Small intestine (tissue), 7 donors: ENCODE measurements at regions not wholly inside any gene's neighbourhood (a gene's known extent, or its start where the extent isn't known, plus 50 kb on each side); places are given as distances from the start of the nearest gene placed in this dataset.

Experiments used
- DNase-seq, 2 donors: peaks; one replicate each; pipeline versions ENCODE4 v3.0.0 to v3.0.0-alpha.2; 2013
- FAIRE-seq: peaks from 2 replicates; lab custom pipeline; 2012; peaks lifted over from hg19 to GRCh38; lab: Jason Lieb, UNC
- H3K27ac ChIP-seq, 3 donors: one replicate each; pipeline ENCODE4 v1.5.1; 2013; ENCODE audit warnings: low read length in 2 of 3, mild to moderate bottlenecking in 2 of 3, control low read depth in 1 of 3, inconsistent platforms in 1 of 3, low read depth in 1 of 3, moderate library complexity in 1 of 3
- H3K27me3 ChIP-seq, 3 donors: one replicate each; pipeline ENCODE4 v1.6.1; 2013; ENCODE audit warnings: low read length in 3 of 3, inconsistent platforms in 1 of 3; ENCODE audit not compliant: control insufficient read depth in 3 of 3, insufficient read depth in 3 of 3
- H3K36me3 ChIP-seq, 3 donors: one replicate each; pipeline ENCODE4 v1.6.1; 2013; ENCODE audit warnings: low read length in 3 of 3, inconsistent platforms in 1 of 3, low read depth in 1 of 3, mild to moderate bottlenecking in 1 of 3, moderate library complexity in 1 of 3; ENCODE audit not compliant: control insufficient read depth in 3 of 3, insufficient read depth in 2 of 3
- H3K4me1 ChIP-seq, 3 donors: one replicate each; pipeline ENCODE4 v1.6.1; 2013; ENCODE audit warnings: low read length in 2 of 3, inconsistent platforms in 1 of 3, low read depth in 1 of 3, mild to moderate bottlenecking in 1 of 3, moderate library complexity in 1 of 3; ENCODE audit not compliant: control insufficient read depth in 3 of 3, insufficient read depth in 2 of 3
- H3K4me3 ChIP-seq, 3 donors: one replicate each; pipeline ENCODE4 v1.5.1; 2013; ENCODE audit warnings: low read length in 3 of 3, control low read depth in 1 of 3, inconsistent platforms in 1 of 3, low read depth in 1 of 3, mild to moderate bottlenecking in 1 of 3, moderate library complexity in 1 of 3
- H3K9me3 ChIP-seq, 2 donors: one replicate each; pipeline ENCODE4 v1.6.1; 2013; ENCODE audit warnings: low read depth in 1 of 2, low read length in 1 of 2; ENCODE audit not compliant: control insufficient read depth in 2 of 2, insufficient read depth in 1 of 2
- WGBS, 3 donors: extraction: QIAGEN DNeasy Blood & Tissue Kit; methylation state at CpG; one replicate each; pipeline ENCODE4 v1.1.7; 2013; 5-methylcytosine and 5-hydroxymethylcytosine counted together
- donor health status: healthy with polysubstance abuse.
- donor health status: control.
- donor health status: control.
- donor health status: Bipolar disorder and iron deficiency.
- donor health status: healthy.

- no peak for DNase-seq
- H3K27me3 ChIP-seq, result no peaks in the 10 kb centered on the region
- no peak overlapping the region for H3K27ac ChIP-seq
- WGBS, 3 donors, result 65 to 72% (median 68%) methylated on average over 2 of the region's 2 CpGs
- FAIRE-seq, result no peak
- H3K4me3 ChIP-seq, result no peak overlapping the region
- H3K4me1 ChIP-seq, result no peaks in the 10 kb centered on the region
- no peaks in the 10 kb centered on the region for H3K36me3 ChIP-seq
- peaks cover 0 to 2% of the 10 kb centered on the region in 2 donors for H3K9me3 ChIP-seq
These were observed 235.7 kb upstream of the TMEM72 start for GRCh38 chr10:44675387-44675874.

DNA sequence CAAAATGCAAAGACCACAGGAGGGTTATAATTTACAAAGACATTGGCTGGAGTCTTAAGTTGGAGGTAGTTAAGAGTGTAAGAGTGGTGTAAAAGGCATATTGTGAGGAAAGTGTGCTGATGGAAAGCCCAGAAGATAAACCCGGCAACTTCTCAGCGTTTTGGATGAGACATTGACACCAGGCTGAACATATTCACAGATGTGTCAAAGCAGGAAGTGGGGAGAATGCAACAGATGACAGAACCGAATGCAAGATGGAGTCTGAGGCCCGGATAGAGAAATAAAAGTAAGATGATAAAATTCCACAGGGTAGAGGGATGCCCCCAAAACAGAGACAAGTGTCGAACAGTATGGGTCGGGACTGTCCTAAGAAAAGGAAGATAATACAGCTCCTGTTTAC is 230.4 kb upstream of the TMEM72 start:
- DNase-seq (no peak), FAIRE-seq (no peak)
- WGBS, 3 donors, result 88 to 92% (median 89%) methylated on average over 6 of the region's 6 CpGs
- no peaks in the 10 kb centered on the region for H3K9me3 ChIP-seq
- H3K4me3 ChIP-seq, result no peak overlapping the region
- no peaks in the 10 kb centered on the region for H3K36me3 ChIP-seq
- peaks cover 0 to 6% (median 0%) of the 10 kb centered on the region in 3 donors for H3K4me1 ChIP-seq
- H3K27me3 ChIP-seq, result no peaks in the 10 kb centered on the region
- no peak overlapping the region for H3K27ac ChIP-seq

DNA sequence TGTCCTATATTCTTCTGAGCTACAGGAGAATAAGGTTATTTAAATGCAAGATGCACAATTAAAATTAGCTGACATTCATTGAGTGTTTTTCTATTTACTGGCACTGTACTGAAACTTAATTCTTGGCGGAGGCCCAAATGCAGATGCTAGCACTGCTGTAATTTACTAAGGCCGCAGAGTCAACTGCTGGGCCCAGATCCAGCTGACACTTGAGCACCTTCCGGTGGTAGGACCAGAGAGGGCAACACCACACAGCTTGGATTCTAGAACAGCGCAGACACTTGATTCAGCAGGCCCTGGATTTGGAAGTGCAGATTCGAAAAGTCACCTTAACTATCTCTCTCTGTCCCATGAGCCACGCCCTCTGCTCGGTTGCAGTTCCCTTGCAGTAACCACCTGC is 228.6 kb upstream of the TMEM72 start:
- Histone ChIP-seq H3K36me3 (no peaks in the 10 kb centered on the region), H3K9me3 (no peaks in the 10 kb centered on the region), H3K4me3 (no peak overlapping the region), H3K27ac (no peak overlapping the region), H3K4me1 (peaks cover 0 to 6% (median 0%) of the 10 kb centered on the region in 3 donors), H3K27me3 (no peaks in the 10 kb centered on the region)
- DNase-seq, result no peak
- WGBS, 3 donors, result 69 to 78% (median 76%) methylated on average over 7 of the region's 7 CpGs
- no peak for FAIRE-seq

DNA sequence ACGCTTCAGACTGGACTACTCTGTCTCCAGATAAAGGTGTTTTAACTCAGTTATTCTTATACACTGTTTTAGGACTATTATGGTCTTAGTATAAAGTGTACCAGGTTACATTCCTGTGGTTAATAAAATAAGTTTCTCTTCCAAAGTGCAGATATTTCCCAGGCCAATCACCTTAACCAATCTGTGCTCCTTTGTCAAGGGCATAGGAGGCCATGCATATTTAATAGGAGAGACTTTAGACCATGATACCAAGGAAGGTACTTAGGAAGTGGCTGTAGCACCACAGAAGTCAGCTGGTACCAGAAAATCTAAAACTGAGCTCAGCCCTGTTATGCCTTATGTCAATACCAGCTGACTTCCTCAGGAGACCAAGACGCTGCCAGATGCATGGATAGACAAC is 226.5 kb upstream of the TMEM72 start:
- Histone ChIP-seq H3K27me3 (no peaks in the 10 kb centered on the region), H3K36me3 (no peaks in the 10 kb centered on the region), H3K27ac (no peak overlapping the region), H3K4me1 (peaks cover 0 to 6% (median 0%) of the 10 kb centered on the region in 3 donors), H3K9me3 (no peaks in the 10 kb centered on the region), H3K4me3 (no peak overlapping the region)
- FAIRE-seq (no peak), DNase-seq (peak; percentile 20 to 53)
- 73 to 88% (median 84%) methylated on average over 2 of the region's 2 CpGs for WGBS, 3 donors

- 83 to 94% (median 90%) methylated on average over 6 of the region's 6 CpGs for WGBS, 3 donors
- no peak for FAIRE-seq
- H3K36me3 ChIP-seq, result no peaks in the 10 kb centered on the region
- H3K4me1 ChIP-seq, result peaks cover 0 to 6% (median 0%) of the 10 kb centered on the region in 3 donors
- no peaks in the 10 kb centered on the region for H3K9me3 ChIP-seq
- no peak overlapping the region for H3K27ac ChIP-seq
- no peak overlapping the region for H3K4me3 ChIP-seq
- H3K27me3 ChIP-seq, result no peaks in the 10 kb centered on the region
- DNase-seq, result no peak
These were observed 225.9 kb upstream of the TMEM72 start for GRCh38 chr10:44685220-44685619.

DNA sequence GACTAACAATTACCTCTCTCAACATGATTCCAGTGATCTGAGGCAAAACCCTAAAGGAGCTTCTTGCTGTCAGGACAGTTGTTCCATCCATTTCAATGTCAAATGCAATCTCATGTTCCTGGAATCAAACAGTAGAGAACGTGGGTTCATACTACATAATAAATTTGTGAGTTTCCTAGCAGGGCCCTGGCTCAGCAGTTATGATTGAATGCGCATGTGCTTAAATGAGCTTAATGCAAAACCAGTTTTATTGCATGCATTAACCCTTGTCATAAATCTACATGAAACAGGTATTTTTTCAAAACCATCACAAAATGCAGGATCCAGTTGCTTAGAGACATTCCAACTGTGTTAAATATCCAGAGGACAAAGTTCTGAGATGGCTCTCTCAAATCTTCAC is 225.4 kb upstream of the TMEM72 start:
- H3K4me1 ChIP-seq, result peaks cover 0 to 6% (median 0%) of the 10 kb centered on the region in 3 donors
- DNase-seq, result no peak
- no peak overlapping the region for H3K4me3 ChIP-seq
- no peak for FAIRE-seq
- WGBS, 3 donors, result 70 to 81% (median 73%) methylated on average over 2 of the region's 2 CpGs
- no peaks in the 10 kb centered on the region for H3K9me3 ChIP-seq
- H3K27ac ChIP-seq, result no peak overlapping the region
- no peaks in the 10 kb centered on the region for H3K36me3 ChIP-seq
- H3K27me3 ChIP-seq, result no peaks in the 10 kb centered on the region

- WGBS, 3 donors, result 80 to 95% (median 86%) methylated on average over 2 of the region's 2 CpGs
These were observed 221.8 kb upstream of the TMEM72 start for GRCh38 chr10:44689368-44689767.

GRCh38 chr10:44696496-44696895 is 214.6 kb upstream of the TMEM72 start:
- Histone ChIP-seq H3K36me3 (no peaks in the 10 kb centered on the region), H3K27ac (peak overlapping the region in 1 of 3 donors; percentile 2), H3K4me3 (no peak overlapping the region), H3K27me3 (no peaks in the 10 kb centered on the region), H3K9me3 (no peaks in the 10 kb centered on the region), H3K4me1 (no peaks in the 10 kb centered on the region)
- no peak for DNase-seq
- 62 to 91% (median 83%) methylated on average over 6 of the region's 6 CpGs for WGBS, 3 donors
- no peak for FAIRE-seq

More at GRCh38 chr10:44689368-44689767, 221.8 kb upstream of the TMEM72 start:
- FAIRE-seq (no peak), DNase-seq (no peak)
- Histone ChIP-seq H3K36me3 (no peaks in the 10 kb centered on the region), H3K4me3 (no peak overlapping the region), H3K4me1 (peaks cover 0 to 1% (median 0%) of the 10 kb centered on the region in 3 donors), H3K9me3 (no peaks in the 10 kb centered on the region), H3K27ac (no peak overlapping the region), H3K27me3 (no peaks in the 10 kb centered on the region)

GRCh38 chr10:44697116-44697515 is 214.0 kb upstream of the TMEM72 start:
- H3K36me3 ChIP-seq, result no peaks in the 10 kb centered on the region
- DNase-seq (peak in 1 of 2 donors; percentile 17), FAIRE-seq (no peak)
- no peak overlapping the region for H3K4me3 ChIP-seq
- H3K27me3 ChIP-seq, result no peaks in the 10 kb centered on the region
- H3K4me1 ChIP-seq, result no peaks in the 10 kb centered on the region
- H3K27ac ChIP-seq, result no peak overlapping the region
- H3K9me3 ChIP-seq, result no peaks in the 10 kb centered on the region
- 34 to 41% (median 39%) methylated on average over 2 of the region's 2 CpGs for WGBS, 3 donors
